NT2/D1 (cell line): ENCODE measurements at regions not wholly inside any gene's neighbourhood (a gene's known extent, or its start where the extent isn't known, plus 50 kb on each side); places are given as distances from the start of the nearest gene placed in this dataset.
"Not testable (repeated sequence)": the region's sequence is repeated elsewhere in the genome, so short reads cannot be mapped to it uniquely, and the experiment has no call there.

Experiments used
- DNase-seq: peaks from one replicate; pipeline ENCODE4 v3.0.0-alpha.2; 2011; ENCODE audit warnings: low read depth, low spot score
- H3K27me3 ChIP-seq: 2 replicates; pipeline ENCODE4 v1.6.0; 2011; ENCODE audit warnings: mild to moderate bottlenecking; ENCODE audit not compliant: insufficient read length, insufficient read depth
- H3K36me3 ChIP-seq: 2 replicates; pipeline ENCODE4 v1.6.1; 2011; ENCODE audit warnings: mild to moderate bottlenecking, low read length, mixed read lengths; ENCODE audit not compliant: insufficient read depth, insufficient read length
- H3K4me1 ChIP-seq: 2 replicates; pipeline ENCODE4 v1.5.1; 2011; ENCODE audit not compliant: insufficient read depth, insufficient read length
- H3K4me3 ChIP-seq: 2 replicates; pipeline ENCODE4 v1.5.1; 2011; ENCODE audit warnings: low read depth; ENCODE audit not compliant: insufficient read length
- H3K9ac ChIP-seq: 2 replicates; pipeline ENCODE4 v1.6.0; 2011; ENCODE audit warnings: low read depth; ENCODE audit not compliant: insufficient read length
- H3K9me3 ChIP-seq: 2 replicates; pipeline ENCODE4 v1.5.1; 2011; ENCODE audit warnings: mild to moderate bottlenecking, low read length; ENCODE audit not compliant: insufficient read depth
- SUZ12 ChIP-seq: IDR thresholded peaks from 2 replicates; pipeline ENCODE4 v1.6.1; 2011; ENCODE audit not compliant: insufficient read length, insufficient read depth; ENCODE audit errors: extremely low read depth
- YY1 ChIP-seq: IDR thresholded peaks from 2 replicates; pipeline ENCODE4 v1.6.1; 2011; ENCODE audit not compliant: insufficient read length, insufficient read depth
- ZNF274 ChIP-seq: IDR thresholded peaks from 2 replicates; pipeline ENCODE4 v1.6.1; 2011; ENCODE audit warnings: mild to moderate bottlenecking, low read depth, low read length

DNA sequence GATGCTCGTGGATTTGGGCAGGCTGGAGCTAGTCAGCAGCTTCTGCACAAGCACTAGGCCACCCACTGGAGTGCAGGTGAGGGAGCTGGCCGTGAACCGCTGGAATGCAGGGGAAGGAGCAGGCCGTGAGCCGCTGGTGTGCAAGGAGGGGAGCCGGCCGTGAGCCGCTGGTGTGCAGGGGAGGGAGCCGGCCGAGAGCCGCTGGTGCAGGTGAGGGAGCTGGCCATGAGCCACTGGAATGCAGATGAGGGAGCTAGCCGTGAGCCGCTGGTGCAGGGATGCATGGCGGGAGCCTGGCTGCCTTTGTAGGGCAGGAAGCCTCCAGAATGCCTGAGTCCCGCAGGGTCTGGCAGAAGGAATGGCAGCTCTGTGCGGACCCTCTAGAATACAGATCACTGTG is 4220.0 kb upstream of the OR11H1 start:
- Histone ChIP-seq H3K4me3 (no peak overlapping the region), H3K9me3 (peaks cover 5% of the 10 kb centered on the region; the same call in 1 of the 2 replicates), H3K9ac (no peak overlapping the region), H3K4me1 (no peaks in the 10 kb centered on the region), H3K36me3 (no peaks in the 10 kb centered on the region), H3K27me3 (no peaks in the 10 kb centered on the region)
- TF ChIP-seq ZNF274 (no peak), SUZ12 (no peak), YY1 (no peak)
- DNase-seq = no peak

DNA sequence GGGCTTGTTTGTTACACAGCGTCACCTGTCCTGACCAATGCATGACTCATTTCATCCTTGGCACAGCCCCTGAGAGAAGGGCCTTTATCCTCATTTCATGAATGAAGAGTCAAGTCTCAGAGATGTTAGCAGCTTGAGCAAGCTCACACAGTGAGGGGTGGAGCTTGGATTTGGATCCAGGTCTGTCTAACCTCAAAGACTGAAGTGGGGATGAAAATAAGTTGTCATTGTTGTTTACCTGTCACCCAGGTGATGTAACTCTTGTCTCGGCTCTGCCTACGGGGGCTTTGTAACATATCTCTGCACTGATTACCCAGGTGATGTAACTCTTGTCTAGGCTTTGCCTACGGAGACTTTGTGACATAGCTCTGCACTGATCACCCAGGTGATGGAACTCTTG is 4218.2 kb upstream of the OR11H1 start:
- not testable (repeated sequence) for H3K4me3 ChIP-seq, H3K36me3 ChIP-seq, H3K27me3 ChIP-seq, DNase-seq, H3K9ac ChIP-seq, H3K9me3 ChIP-seq, H3K4me1 ChIP-seq

DNA sequence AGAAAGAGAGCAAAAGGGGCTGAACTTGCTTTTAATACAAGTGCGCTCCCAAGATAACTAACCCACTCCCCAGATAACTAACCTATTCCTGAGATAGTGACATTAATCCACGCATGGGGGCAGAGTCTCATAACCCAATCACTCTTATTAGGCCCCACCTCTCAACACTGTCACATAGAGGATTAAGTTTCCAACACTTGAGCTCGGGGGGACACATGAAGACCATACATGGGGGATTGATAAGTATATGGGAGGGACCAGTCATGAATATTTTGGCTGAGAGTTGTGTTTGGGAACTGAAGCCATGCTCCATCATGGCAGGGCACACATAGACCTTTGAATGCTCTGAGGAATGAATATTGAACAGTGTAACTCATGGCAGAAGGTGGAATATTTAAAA is 4217.3 kb upstream of the OR11H1 start:
- H3K4me1 ChIP-seq, H3K4me3 ChIP-seq, H3K27me3 ChIP-seq, DNase-seq, H3K9ac ChIP-seq, H3K36me3 ChIP-seq, H3K9me3 ChIP-seq: not testable (repeated sequence)

DNA sequence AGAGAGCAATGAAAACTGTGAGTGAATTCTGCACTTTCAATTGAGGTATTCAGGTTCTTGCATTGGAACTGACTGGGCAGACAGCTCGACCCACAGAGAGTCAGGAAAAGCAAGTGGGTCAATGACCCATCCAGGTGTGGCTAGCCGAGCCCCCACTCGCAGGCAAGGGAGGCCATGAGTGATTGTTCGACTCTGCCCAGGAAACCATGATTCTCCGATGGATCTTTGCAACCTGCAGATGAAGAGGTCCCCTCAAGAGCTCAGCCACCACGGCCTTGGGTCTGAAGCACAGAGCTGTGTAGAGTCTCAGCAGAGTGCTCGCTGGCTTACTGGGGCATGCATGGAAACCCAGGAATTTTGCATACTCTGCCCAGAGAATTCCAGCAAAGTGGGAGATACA is 4215.4 kb upstream of the OR11H1 start:
- H3K36me3 ChIP-seq, H3K9ac ChIP-seq, H3K4me1 ChIP-seq, H3K27me3 ChIP-seq, DNase-seq, H3K4me3 ChIP-seq, H3K9me3 ChIP-seq: not testable (repeated sequence)

DNA sequence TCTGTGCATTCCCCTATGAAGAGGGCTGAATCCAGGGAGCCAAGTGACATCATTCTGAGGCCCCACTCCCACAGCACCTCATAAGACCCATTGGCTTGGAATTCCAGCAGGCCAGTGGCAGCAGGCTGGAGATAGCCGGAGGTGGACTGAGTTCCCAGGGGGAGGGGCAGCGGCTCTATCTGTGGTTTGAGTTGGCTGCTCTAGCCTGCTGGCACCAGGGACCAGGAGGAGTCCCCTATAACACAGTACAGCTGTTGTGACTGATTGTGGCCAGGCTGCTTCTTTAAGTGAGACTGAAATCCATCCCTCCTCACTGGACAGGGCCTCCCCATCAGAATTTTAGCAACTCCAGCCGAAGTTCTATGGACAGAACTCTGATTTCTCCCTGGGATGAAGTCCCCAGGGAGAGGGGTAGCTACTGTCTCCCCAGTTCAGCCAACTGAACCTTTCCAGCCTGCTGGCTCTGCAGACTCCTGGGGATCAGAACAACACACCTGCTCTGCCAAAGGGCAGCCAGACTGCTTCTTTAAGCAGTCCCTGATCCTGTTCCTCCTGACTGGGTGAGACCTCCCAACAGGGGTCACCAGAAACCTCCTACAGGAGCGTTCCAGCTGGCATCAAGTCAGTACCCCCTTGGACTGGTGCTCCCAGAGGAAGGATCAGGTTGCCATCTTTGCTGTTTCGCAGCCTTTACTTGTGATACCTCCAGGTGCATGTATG is 4214.8 kb upstream of the OR11H1 start:
- not testable (repeated sequence) for DNase-seq, H3K27me3 ChIP-seq, H3K4me1 ChIP-seq, H3K36me3 ChIP-seq, H3K4me3 ChIP-seq, H3K9ac ChIP-seq, H3K9me3 ChIP-seq

DNA sequence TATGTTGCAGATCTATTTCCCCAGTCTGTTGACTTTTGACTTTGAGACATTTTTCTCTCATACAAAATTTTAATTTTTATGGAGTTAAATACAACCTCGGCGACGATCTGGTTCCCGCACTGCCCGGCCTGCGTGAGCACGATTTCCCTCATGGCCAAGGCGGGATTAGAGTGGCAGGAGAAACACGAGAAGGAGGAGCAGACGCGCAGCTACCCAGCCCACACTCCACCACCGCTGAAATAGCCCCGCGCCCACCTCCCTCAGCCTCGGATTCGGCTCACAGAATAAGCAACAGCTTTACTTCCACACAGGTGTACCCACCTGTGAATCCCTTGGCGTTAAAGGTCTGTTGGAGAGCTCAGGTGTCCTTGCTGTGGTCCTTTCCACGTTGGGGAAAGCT is 4209.4 kb upstream of the OR11H1 start:
- not testable (repeated sequence) for H3K4me1 ChIP-seq, H3K9ac ChIP-seq, DNase-seq, H3K27me3 ChIP-seq, H3K4me3 ChIP-seq, H3K36me3 ChIP-seq, H3K9me3 ChIP-seq

DNA sequence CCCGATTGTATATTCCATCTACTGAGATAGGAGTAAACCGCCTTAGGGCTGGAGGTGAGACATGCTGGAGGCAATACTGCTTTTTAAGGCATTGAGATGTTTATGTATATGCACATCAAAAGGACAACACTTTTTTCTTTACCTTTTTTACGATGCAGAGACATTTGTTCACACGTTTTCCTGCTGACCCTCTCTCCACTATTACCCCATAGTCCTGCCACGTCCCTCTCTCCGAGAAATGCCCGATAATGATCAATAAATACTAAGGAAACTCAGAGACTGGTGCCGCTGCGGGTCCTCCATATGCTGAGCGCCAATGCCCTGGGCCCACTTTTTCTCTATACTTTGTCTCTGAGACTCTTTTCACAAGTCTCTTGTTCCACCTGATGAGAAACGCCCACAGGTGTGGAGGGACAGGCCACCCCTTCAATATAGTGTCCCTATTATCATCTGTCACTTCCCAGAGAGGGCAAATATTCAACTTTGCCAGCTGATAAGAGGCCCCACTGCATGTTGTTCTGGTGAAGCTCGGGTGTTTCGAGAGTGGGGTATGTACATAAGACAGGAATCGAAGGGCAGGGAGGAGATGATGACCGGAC is 4203.5 kb upstream of the OR11H1 start:
- not testable (repeated sequence) for DNase-seq, H3K27me3 ChIP-seq, H3K4me1 ChIP-seq, H3K36me3 ChIP-seq, H3K9ac ChIP-seq, H3K4me3 ChIP-seq, H3K9me3 ChIP-seq

DNA sequence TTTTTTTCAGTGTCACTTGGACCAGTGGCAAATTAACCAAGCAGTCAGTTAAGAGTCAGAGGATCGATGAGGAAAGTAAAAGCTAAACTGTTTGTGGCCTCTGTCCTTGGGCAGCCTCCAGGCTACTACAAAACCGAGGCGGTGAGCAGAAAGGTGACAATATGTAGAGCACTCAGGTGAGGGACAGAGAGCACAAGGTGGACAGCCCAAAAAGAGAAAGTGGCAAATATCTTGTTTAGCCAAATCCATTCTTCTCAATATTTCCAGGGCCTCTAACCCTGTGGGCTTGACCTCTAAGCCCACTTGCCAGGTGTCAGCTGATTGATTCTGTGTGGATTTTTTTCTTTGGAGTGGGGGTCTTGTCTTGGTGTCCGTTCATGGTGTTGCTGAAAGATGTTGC is 4202.2 kb upstream of the OR11H1 start:
- TF ChIP-seq ZNF274 (no peak), YY1 (no peak), SUZ12 (no peak)
- Histone ChIP-seq H3K9me3 (no peaks in the 10 kb centered on the region), H3K4me3 (no peak overlapping the region), H3K9ac (no peak overlapping the region), H3K4me1 (no peaks in the 10 kb centered on the region), H3K27me3 (no peaks in the 10 kb centered on the region), H3K36me3 (no peaks in the 10 kb centered on the region)
- DNase-seq = no peak

DNA sequence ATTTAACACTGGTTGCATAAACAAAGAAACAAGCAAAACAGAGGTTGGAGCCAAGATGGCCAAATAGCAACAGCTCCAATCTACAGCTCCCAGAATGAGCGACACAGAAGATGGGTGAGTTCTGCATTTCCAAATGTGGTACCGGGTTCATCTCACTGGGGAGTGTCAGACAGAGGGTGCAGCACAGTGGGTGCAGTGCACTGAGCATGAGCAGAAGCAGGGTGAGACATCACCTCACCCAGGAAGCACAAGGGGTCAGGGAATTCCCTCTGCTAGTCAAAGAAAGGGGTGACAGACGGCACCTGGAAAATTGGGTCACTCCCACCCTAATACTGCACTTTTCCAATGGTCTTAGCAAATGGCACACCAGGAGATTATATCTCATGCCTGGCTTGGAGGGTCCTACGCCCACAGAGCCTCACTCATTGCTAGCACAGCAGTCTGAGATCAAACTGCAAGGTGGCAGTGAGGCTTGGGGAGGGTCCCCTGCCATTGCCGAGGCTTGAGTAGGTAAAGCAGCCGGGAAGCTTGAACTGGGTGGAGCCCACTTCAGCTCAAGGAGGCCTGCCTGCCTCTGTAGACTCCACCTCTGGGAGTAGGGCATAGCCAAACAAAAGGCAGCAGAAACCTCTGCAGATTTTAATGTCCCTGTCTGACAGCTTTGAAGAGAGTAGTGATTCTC is 4186.5 kb upstream of the OR11H1 start:
- not testable (repeated sequence) for H3K4me1 ChIP-seq, H3K9ac ChIP-seq, DNase-seq, H3K9me3 ChIP-seq, H3K4me3 ChIP-seq, H3K27me3 ChIP-seq, H3K36me3 ChIP-seq

DNA sequence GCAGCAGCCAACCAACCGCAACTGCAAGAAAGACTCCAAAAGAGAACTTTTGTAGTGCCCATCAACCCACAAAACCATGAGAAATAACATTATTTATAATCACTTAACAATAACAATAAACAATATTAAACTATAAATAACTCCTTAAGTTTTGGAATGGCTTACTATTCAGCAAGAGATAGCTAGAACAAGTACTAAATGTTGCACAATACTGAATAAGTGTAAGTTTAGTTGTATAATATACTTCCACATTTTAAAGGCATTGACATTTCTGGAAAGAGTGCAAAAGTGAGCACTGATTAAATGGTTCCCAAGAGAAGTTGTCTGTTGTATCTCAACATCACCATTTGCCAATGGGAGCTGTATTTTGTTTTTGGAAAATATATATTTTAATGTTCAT is 4176.8 kb upstream of the OR11H1 start:
- not testable (repeated sequence) for H3K27me3 ChIP-seq, H3K9ac ChIP-seq, H3K4me1 ChIP-seq, H3K9me3 ChIP-seq, H3K4me3 ChIP-seq, H3K36me3 ChIP-seq, DNase-seq

DNA sequence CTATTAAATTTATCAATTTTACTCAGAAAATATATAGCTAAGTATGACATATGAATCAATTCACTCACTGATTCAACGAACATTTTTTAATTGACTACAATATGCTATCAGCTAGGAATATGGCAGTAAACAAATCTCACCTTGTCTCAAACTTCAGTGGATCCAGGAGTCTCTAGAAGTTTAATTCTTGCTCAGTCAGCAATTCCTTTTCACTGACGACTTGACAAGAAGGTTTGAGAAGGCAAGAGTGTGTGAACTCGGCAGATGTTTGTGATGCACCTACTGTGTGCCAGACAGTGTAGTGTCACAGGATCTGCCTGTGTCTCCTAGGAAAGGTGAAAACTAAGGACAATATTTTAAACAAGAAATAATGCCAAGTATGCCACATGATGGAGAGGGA is 4175.7 kb upstream of the OR11H1 start:
- not testable (repeated sequence) for DNase-seq, H3K4me3 ChIP-seq, H3K36me3 ChIP-seq, H3K9ac ChIP-seq, H3K4me1 ChIP-seq, H3K27me3 ChIP-seq, H3K9me3 ChIP-seq
